Mammary epithelial cell (primary cell): ENCODE measurements at regions not wholly inside any gene's neighbourhood (a gene's known extent, or its start where the extent isn't known, plus 50 kb on each side); places are given as distances from the start of the nearest gene placed in this dataset.

ENCODE experiments used
- EZH2 ChIP-seq: IDR thresholded peaks from 2 replicates; pipeline ENCODE4 v1.6.1; 2012; ENCODE audit warnings: low read length, inconsistent platforms, borderline replicate concordance
- TF ChIP-seq, protein P1 (sequence below), 2 donors: IDR thresholded peaks in 1 of 2; conservative IDR thresholded peaks in 1 of 2; 2 replicates each; pipeline ENCODE4 v1.5.1; 2011 to 2012; ENCODE audit warnings: inconsistent platforms in 2 of 2, low read length in 2 of 2, mild to moderate bottlenecking in 2 of 2, control low read depth in 1 of 2, low read depth in 1 of 2; ENCODE audit not compliant: insufficient read depth in 1 of 2; ENCODE audit errors: extremely low read depth in 1 of 2

DNA sequence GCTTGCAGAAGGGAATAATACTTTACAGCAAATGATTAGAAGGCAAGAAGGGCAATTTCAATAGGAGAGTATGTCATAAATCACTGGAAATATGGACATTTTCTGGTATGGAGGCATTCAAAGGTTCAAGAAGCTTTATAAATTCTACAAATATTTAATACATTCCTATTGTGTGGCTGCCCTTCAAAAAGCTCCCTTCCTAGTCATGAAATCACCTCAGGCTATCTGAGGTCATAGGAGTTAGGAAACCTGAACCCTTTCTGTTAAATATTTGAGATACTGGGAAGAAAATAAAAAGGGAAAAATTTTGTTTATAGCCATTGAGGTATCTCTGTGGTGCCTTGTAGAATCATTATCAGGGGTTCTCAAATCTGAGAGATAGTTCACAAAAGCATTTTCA lies 316.8 kb upstream of the EMCN start:
- TF ChIP-seq, protein P1, sequence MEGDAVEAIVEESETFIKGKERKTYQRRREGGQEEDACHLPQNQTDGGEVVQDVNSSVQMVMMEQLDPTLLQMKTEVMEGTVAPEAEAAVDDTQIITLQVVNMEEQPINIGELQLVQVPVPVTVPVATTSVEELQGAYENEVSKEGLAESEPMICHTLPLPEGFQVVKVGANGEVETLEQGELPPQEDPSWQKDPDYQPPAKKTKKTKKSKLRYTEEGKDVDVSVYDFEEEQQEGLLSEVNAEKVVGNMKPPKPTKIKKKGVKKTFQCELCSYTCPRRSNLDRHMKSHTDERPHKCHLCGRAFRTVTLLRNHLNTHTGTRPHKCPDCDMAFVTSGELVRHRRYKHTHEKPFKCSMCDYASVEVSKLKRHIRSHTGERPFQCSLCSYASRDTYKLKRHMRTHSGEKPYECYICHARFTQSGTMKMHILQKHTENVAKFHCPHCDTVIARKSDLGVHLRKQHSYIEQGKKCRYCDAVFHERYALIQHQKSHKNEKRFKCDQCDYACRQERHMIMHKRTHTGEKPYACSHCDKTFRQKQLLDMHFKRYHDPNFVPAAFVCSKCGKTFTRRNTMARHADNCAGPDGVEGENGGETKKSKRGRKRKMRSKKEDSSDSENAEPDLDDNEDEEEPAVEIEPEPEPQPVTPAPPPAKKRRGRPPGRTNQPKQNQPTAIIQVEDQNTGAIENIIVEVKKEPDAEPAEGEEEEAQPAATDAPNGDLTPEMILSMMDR (conservative IDR thresholded peaks at IDR 0.05 in 1 of 2, IDR thresholded peaks at IDR 0.05 in 1 of 2; ENCODE audit: extremely low read depth in 1 of 2, insufficient read depth in 1 of 2, low read depth in 1 of 2, low read length in 2 of 2): no peak
- TF ChIP-seq EZH2: no peak
